Endothelial cell of umbilical vein (primary cell): ENCODE measurements at regions not wholly inside any gene's neighbourhood (a gene's known extent, or its start where the extent isn't known, plus 50 kb on each side); places are given as distances from the start of the nearest gene placed in this dataset.

ENCODE experiments used
- CTCF ChIP-seq, 2 donors: IDR thresholded peaks; 1 replicate in 1 of 2; 2 replicates in 1 of 2; pipeline ENCODE4 v1.5.1; 2011; ENCODE audit warnings: low read length in 2 of 2, mild to moderate bottlenecking in 2 of 2, moderate library complexity in 2 of 2, control low read depth in 1 of 2, inconsistent platforms in 1 of 2, low read depth in 1 of 2; ENCODE audit not compliant: insufficient read depth in 1 of 2; ENCODE audit errors: extremely low read depth in 1 of 2
- EZH2 ChIP-seq: IDR thresholded peaks from 2 replicates; pipeline ENCODE4 v1.6.1; 2012; ENCODE audit warnings: borderline replicate concordance, low read depth, mild to moderate bottlenecking, moderate library complexity, low read length, inconsistent platforms; ENCODE audit not compliant: severe bottlenecking
- MAX ChIP-seq: IDR thresholded peaks from 2 replicates; pipeline ENCODE4 v1.6.1; 2011; ENCODE audit not compliant: insufficient read depth, insufficient read length
- POLR2AphosphoS5 ChIP-seq: IDR thresholded peaks from 2 replicates; pipeline ENCODE4 v1.6.1; 2012; ENCODE audit warnings: low read depth, mild to moderate bottlenecking, control low read depth, low read length, moderate library complexity; ENCODE audit not compliant: insufficient read depth

- TF ChIP-seq CTCF (IDR thresholded peaks at IDR 0.05; ENCODE audit: extremely low read depth in 1 of 2, insufficient read depth in 1 of 2, low read depth in 1 of 2, low read length in 2 of 2), result no peak
- TF ChIP-seq MAX, result no peak
- no peak for TF ChIP-seq POLR2AphosphoS5
- TF ChIP-seq EZH2, result no peak
These were observed 1137.7 kb upstream of the CHAC2 start for GRCh38 chr2:52629944-52630343.
